T47D (cell line): ENCODE measurements at regions not wholly inside any gene's neighbourhood (a gene's known extent, or its start where the extent isn't known, plus 50 kb on each side); places are given as distances from the start of the nearest gene placed in this dataset.
"Not testable (repeated sequence)": the region's sequence is repeated elsewhere in the genome, so short reads cannot be mapped to it uniquely, and the experiment has no call there.

Experiments
- DNase-seq, 2 experiments: peaks; one replicate each; pipeline versions ENCODE4 v3.0.0 to v3.0.0-alpha.2; 2011 to 2012; ENCODE audit warnings: low read depth in 1 of 2, low spot score in 1 of 2
- JUND ChIP-seq: IDR thresholded peaks from 2 replicates; pipeline ENCODE4 v1.6.1; 2012; ENCODE audit warnings: low read depth
- in situ Hi-C: cut with HindIII; loops from 2 replicates; pipeline ENCODE4 v1.10.0; 2016; ENCODE audit warnings: low sequenced_read_pairs, low pct_unique_long_range_greater_than_20kb

GRCh38 chr2:129008881-129009554 is 690.4 kb upstream of the HS6ST1 start:
- TF ChIP-seq JUND = no peak
- DNase-seq = no peak
- in situ Hi-C loops = no loop called here

- in situ Hi-C loops = no loop called here
- no peak for TF ChIP-seq JUND
- no peak for DNase-seq
Observed at GRCh38 chr2:129009555-129010146, 691.0 kb upstream of the HS6ST1 start.

GRCh38 chr2:129010262-129010661 is 691.6 kb upstream of the HS6ST1 start:
- no peak for TF ChIP-seq JUND
- DNase-seq = no peak
- in situ Hi-C loops = no loop called here

- TF ChIP-seq JUND = no peak
- DNase-seq = no peak
- in situ Hi-C loops = no loop called here
Observed at GRCh38 chr2:129011466-129012061, 692.9 kb upstream of the HS6ST1 start.

- no peak for DNase-seq
- TF ChIP-seq JUND = no peak
- in situ Hi-C loops = no loop called here
Observed at GRCh38 chr2:129014432-129014831, 695.8 kb upstream of the HS6ST1 start.

GRCh38 chr2:129015397-129016285 is 697.0 kb upstream of the HS6ST1 start:
- no peak for DNase-seq
- no peak for TF ChIP-seq JUND
- in situ Hi-C loops = no loop called here

GRCh38 chr2:129016972-129017371 is 698.3 kb upstream of the HS6ST1 start:
- no peak for DNase-seq
- in situ Hi-C loops = no loop called here
- TF ChIP-seq JUND = no peak

- no peak for TF ChIP-seq JUND
- no peak for DNase-seq
- in situ Hi-C loops = no loop called here
Observed at GRCh38 chr2:129024796-129025195, 706.1 kb upstream of the HS6ST1 start.

GRCh38 chr2:129035992-129036391 is 717.3 kb upstream of the HS6ST1 start:
- in situ Hi-C loops = no loop called here
- no peak for DNase-seq
- TF ChIP-seq JUND = no peak

- DNase-seq, in situ Hi-C loops: not testable (repeated sequence)
Observed at GRCh38 chr2:129043677-129044076, 725.0 kb upstream of the HS6ST1 start.

- DNase-seq, in situ Hi-C loops: not testable (repeated sequence)
Observed at GRCh38 chr2:129046475-129046874, 727.8 kb upstream of the HS6ST1 start.

GRCh38 chr2:129050101-129050500 is 731.4 kb upstream of the HS6ST1 start:
- in situ Hi-C loops = no loop called here
- no peak for TF ChIP-seq JUND
- DNase-seq = no peak

GRCh38 chr2:129055242-129055641 is 736.6 kb upstream of the HS6ST1 start:
- no peak for DNase-seq
- in situ Hi-C loops = no loop called here
- TF ChIP-seq JUND = no peak
